GM12878 (cell line): ENCODE measurements at regions not wholly inside any gene's neighbourhood (a gene's known extent, or its start where the extent isn't known, plus 50 kb on each side); places are given as distances from the start of the nearest gene placed in this dataset.

Experiments used
- ATAC-seq: fragments of 200-7000 bp; cut with Tn5 transposase; 3 replicates; pipeline ENCODE4 v1.9.1; 2020; ENCODE audit warnings: mild to moderate bottlenecking, moderate library complexity
- BruUV-seq: library from RNA; stranded (reverse); fragments of 400-500 nt; replicated peaks from 2 replicates; lab custom pipeline; 2021; lab: Mats Ljungman, UMichigan
- CTCF ChIA-PET: fragments of 300-600 bp; sonication (Branson Sonifier 250); formaldehyde crosslinking; extraction: SDS; loops from one replicate; lab custom pipeline; 2021; ENCODE audit warnings: inconsistent platforms; lab: Yijun Ruan, JAX
- POLR2A ChIA-PET: fragments of 350-600 bp; formaldehyde crosslinking; extraction: SDS; loops from one replicate; lab custom pipeline; 2021; ENCODE audit warnings: inconsistent platforms; lab: Charles Lee
- RAD21 ChIA-PET: fragments of 300-600 bp; sonication (Branson Sonifier 250); formaldehyde crosslinking; loops from one replicate; lab custom pipeline; 2023; ENCODE audit warnings: antibody characterized with exemption; ENCODE audit not compliant: unreplicated experiment; lab: Charles Lee
- SMC1A ChIA-PET: fragments of 300-600 bp; sonication (Branson Sonifier 250); formaldehyde crosslinking; loops from one replicate; lab custom pipeline; 2023; ENCODE audit not compliant: unreplicated experiment, uncharacterized antibody; lab: Charles Lee
- DNase-seq: peaks from one replicate; pipeline ENCODE4 v3.0.0-alpha.2; 2011; ENCODE audit warnings: low read depth, low spot score
- FAIRE-seq: peaks from 3 replicates; lab custom pipeline; 2011; peaks lifted over from hg19 to GRCh38; lab: Jason Lieb, UNC
- H2AFZ ChIP-seq: 2 replicates; pipeline ENCODE4 v1.6.0; 2011; ENCODE audit warnings: low read depth, low read length, control low read depth; ENCODE audit not compliant: control insufficient read depth
- H3K27ac ChIP-seq: 2 replicates; pipeline ENCODE4 v1.5.1; 2011; ENCODE audit warnings: control low read depth; ENCODE audit not compliant: control insufficient read depth, insufficient read depth
- H3K27me3 ChIP-seq, 2 experiments: replicated peaks in 1 of 2; 2 replicates each; pipeline versions ENCODE4 v1.6.0 to v1.6.1; 2011; ENCODE audit warnings: low read length in 1 of 2; ENCODE audit not compliant: control insufficient read depth in 2 of 2, insufficient read depth in 2 of 2
- H3K36me3 ChIP-seq, 2 experiments: 2 replicates each; pipeline ENCODE4 v1.5.1; 2011; ENCODE audit warnings: low read length in 1 of 2; ENCODE audit not compliant: control insufficient read depth in 2 of 2, insufficient read depth in 2 of 2
- H3K4me1 ChIP-seq: 2 replicates; pipeline ENCODE4 v1.6.1; 2011; ENCODE audit warnings: mild to moderate bottlenecking, low read length, moderate library complexity, mixed read lengths; ENCODE audit not compliant: control insufficient read depth, insufficient read depth
- H3K4me2 ChIP-seq: 2 replicates; pipeline ENCODE4 v1.6.0; 2011; ENCODE audit warnings: control low read depth; ENCODE audit not compliant: control insufficient read depth, insufficient read depth
- H3K4me3 ChIP-seq: fragments of 200-600 bp; sonication (generic); 2 replicates; pipeline ENCODE4 v1.5.1; 2016
- H3K79me2 ChIP-seq: 2 replicates; pipeline ENCODE4 v1.6.0; 2011; ENCODE audit warnings: low read length; ENCODE audit not compliant: control insufficient read depth, insufficient read depth
- H3K9ac ChIP-seq: 2 replicates; pipeline ENCODE4 v1.8.0; 2011; ENCODE audit warnings: low read length, control low read depth, mixed read lengths; ENCODE audit not compliant: control insufficient read depth, insufficient read depth
- H3K9me3 ChIP-seq: replicated peaks from 3 replicates; pipeline ENCODE4 v1.5.1; 2011; ENCODE audit warnings: mild to moderate bottlenecking, low read length; ENCODE audit not compliant: control insufficient read depth, insufficient read depth
- H4K20me1 ChIP-seq: 2 replicates; pipeline ENCODE4 v1.6.0; 2011; ENCODE audit not compliant: control insufficient read depth, insufficient read depth
- EGR1 ChIP-seq, 2 experiments: IDR thresholded peaks; 1 replicate in 1 of 2; 2 replicates in 1 of 2; pipeline ENCODE4 v1.6.1; 2011 to 2012; ENCODE audit warnings: low read depth in 2 of 2, low read length in 2 of 2, borderline replicate concordance in 1 of 2, mild to moderate bottlenecking in 1 of 2, moderate library complexity in 1 of 2
- FOS ChIP-seq: IDR thresholded peaks from 3 replicates; pipeline ENCODE4 v1.6.1; 2011; ENCODE audit warnings: borderline replicate concordance; ENCODE audit not compliant: insufficient read length; ENCODE audit errors: extremely low read depth
- MTA2 ChIP-seq: fragments of 450-650 bp; IDR thresholded peaks from 2 replicates; pipeline ENCODE4 v1.6.1; 2016; ENCODE audit warnings: low read depth, mild to moderate bottlenecking, moderate library complexity
- PRDM15 ChIP-seq: fragments of 450-650 bp; formaldehyde crosslinking; IDR thresholded peaks from 2 replicates; pipeline ENCODE4 v1.4.0; 2020; ENCODE audit warnings: mild to moderate bottlenecking, moderate library complexity
- RBBP5 ChIP-seq: fragments of 200-600 bp; sonication (generic); conservative IDR thresholded peaks from 2 replicates; pipeline ENCODE4 v1.6.1; 2016
- SREBF2 ChIP-seq: IDR thresholded peaks from 2 replicates; pipeline ENCODE4 v1.6.1; 2012; ENCODE audit warnings: mild to moderate bottlenecking, low read length
- TCF12 ChIP-seq: IDR thresholded peaks from 2 replicates; pipeline ENCODE4 v1.6.1; 2011; ENCODE audit warnings: low read depth, mild to moderate bottlenecking, low read length
- WGBS: methylation state at CpG from one replicate; pipeline ENCODE4 v1.1.6; 2016; ENCODE audit warnings: low lambda C conversion rate; ENCODE audit not compliant: insufficient replicate concordance, insufficient coverage; ENCODE audit errors: missing lambda C conversion rate; 5-methylcytosine and 5-hydroxymethylcytosine counted together
- in situ Hi-C: fragments of 300-500 bp; cut with MboI; formaldehyde crosslinking; loops from 9 replicates; pipeline ENCODE4 v1.14.3; 2018; ENCODE audit warnings: mixed read lengths
- intact Hi-C: fragments of 100-400 bp; cut with micrococcal nuclease; formaldehyde crosslinking; loops from one replicate; pipeline ENCODE4 v1.14.2; 2022; ENCODE audit not compliant: unreplicated experiment

- H3K36me3 ChIP-seq: no peaks in the 10 kb centered on the region
- H3K27me3 ChIP-seq: no peaks in the 10 kb centered on the region
- in situ Hi-C loops (no loop called here), intact Hi-C loops (no loop called here)
- no TSS peak for BruUV-seq
- FAIRE-seq (no peak), DNase-seq (no peak)
- no peaks in the 10 kb centered on the region for H3K9me3 ChIP-seq
- no peaks in the 10 kb centered on the region for H3K79me2 ChIP-seq
- TF ChIP-seq RBBP5 (no peak), SREBF2 (no peak), PRDM15 (CRISPR knock-in tag) (no peak), TCF12 (no peak), MTA2 (no peak), EGR1 (IDR thresholded peaks at IDR 0.05; ENCODE audit: borderline replicate concordance in 1 of 2, low read depth in 2 of 2, low read length in 2 of 2) (no peak), FOS (no peak)
- TF ChIP-seq, all 136 proteins: peak for 0
- ChIA-PET POLR2A (no interaction called here), SMC1A (interaction anchor here (0.9 kb wide), 1 partner anchor 10 kb away, joined by 3 read pairs; no protein-coding TSS in a partner anchor), RAD21 (no interaction called here), CTCF (no interaction called here)
- H3K4me2 ChIP-seq: no peak overlapping the region
- H3K4me3 ChIP-seq: no peak overlapping the region
- H3K27ac ChIP-seq: no peak overlapping the region
- H3K4me1 ChIP-seq: no peaks in the 10 kb centered on the region
- ATAC-seq: no peak
- no peaks in the 10 kb centered on the region for H4K20me1 ChIP-seq
- H2AFZ ChIP-seq: no peak overlapping the region
- 53% methylated on average over 5 of the region's 5 CpGs for WGBS
- no peak overlapping the region for H3K9ac ChIP-seq
Observed at GRCh38 chr15:95368191-95368590, 962.3 kb upstream of the NR2F2 start.
